Thyroid gland (tissue), 4 donors: ENCODE measurements at regions not wholly inside any gene's neighbourhood (a gene's known extent, or its start where the extent isn't known, plus 50 kb on each side); places are given as distances from the start of the nearest gene placed in this dataset.
"Not testable (repeated sequence)": the region's sequence is repeated elsewhere in the genome, so short reads cannot be mapped to it uniquely, and the experiment has no call there.

Source experiments
- DNase-seq, 2 donors: peaks; one replicate each; pipeline ENCODE4 v3.0.0-alpha.2; 2019
- H3K27ac ChIP-seq, 3 donors: fragments of 200-600 bp; sonication (generic); 1 replicate in 2 of 3; 2 replicates in 1 of 3; pipeline ENCODE4 v1.5.1; 2016 to 2019; ENCODE audit warnings: mild to moderate bottlenecking in 1 of 3, moderate library complexity in 1 of 3
- H3K27me3 ChIP-seq: fragments of 200-600 bp; sonication (generic); one replicate; pipeline ENCODE4 v1.5.1; 2019
- H3K36me3 ChIP-seq, 2 donors: fragments of 200-600 bp; sonication (generic); one replicate each; pipeline ENCODE4 v1.5.1; 2016 to 2019
- H3K4me1 ChIP-seq, 2 donors: fragments of 200-600 bp; sonication (generic); one replicate each; pipeline ENCODE4 v1.5.1; 2017 to 2019
- H3K4me3 ChIP-seq, 3 donors: fragments of 200-600 bp; sonication (generic); replicated peaks in 1 of 3; 1 replicate in 2 of 3; 2 replicates in 1 of 3; pipeline ENCODE4 v1.5.1; 2016; ENCODE audit warnings: mild to moderate bottlenecking in 1 of 3
- H3K9me3 ChIP-seq: fragments of 200-600 bp; sonication (generic); one replicate; pipeline ENCODE4 v1.5.1; 2017
- POLR2A ChIP-seq, 2 donors: fragments of 450-650 bp; IDR thresholded peaks; one replicate each; pipeline ENCODE4 v1.6.1; 2017; ENCODE audit warnings: antibody characterized with exemption in 2 of 2, mild to moderate bottlenecking in 2 of 2, moderate library complexity in 1 of 2
- WGBS, 2 donors: methylation state at CpG; one replicate each; pipeline ENCODE4 v1.1.5; 2017; 5-methylcytosine and 5-hydroxymethylcytosine counted together
- intact Hi-C: fragments of 100-400 bp; cut with DNase I; formaldehyde crosslinking; loops from one replicate; pipeline ENCODE4 v1.15.1; 2023
- TF ChIP-seq, protein P1 (sequence below), 6 experiments: fragments of 200-600 bp in 3 of 6; fragments of 450-650 bp in 3 of 6; sonication (generic) in 3 of 6; IDR thresholded peaks; one replicate each; pipeline ENCODE4 v1.5.1; 2016 to 2019; ENCODE audit warnings: antibody characterized with exemption in 6 of 6, mild to moderate bottlenecking in 2 of 6, inconsistent platforms in 1 of 6, moderate library complexity in 1 of 6

DNA sequence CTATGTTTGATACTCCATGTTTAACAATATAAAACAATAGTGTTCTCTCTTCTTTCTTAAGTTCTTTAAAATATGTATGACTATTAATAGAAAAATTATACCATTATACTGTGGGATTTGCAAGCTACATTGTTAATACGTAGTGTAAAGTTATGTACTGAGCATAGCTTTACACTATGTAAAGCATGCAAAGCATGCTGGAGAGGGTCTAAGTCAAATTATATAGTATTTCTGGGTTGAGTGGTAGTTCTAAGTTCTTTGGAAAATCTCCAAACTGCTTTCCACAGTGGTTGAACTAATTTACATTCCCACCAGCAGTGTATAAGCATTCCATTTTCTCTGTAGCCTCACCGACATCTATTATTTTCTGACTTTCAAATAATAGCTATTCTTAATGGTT, 253.0 kb downstream of the RAP2B start:
- 89 to 90% methylated on average over 2 of the region's 2 CpGs for WGBS, 2 donors

DNA sequence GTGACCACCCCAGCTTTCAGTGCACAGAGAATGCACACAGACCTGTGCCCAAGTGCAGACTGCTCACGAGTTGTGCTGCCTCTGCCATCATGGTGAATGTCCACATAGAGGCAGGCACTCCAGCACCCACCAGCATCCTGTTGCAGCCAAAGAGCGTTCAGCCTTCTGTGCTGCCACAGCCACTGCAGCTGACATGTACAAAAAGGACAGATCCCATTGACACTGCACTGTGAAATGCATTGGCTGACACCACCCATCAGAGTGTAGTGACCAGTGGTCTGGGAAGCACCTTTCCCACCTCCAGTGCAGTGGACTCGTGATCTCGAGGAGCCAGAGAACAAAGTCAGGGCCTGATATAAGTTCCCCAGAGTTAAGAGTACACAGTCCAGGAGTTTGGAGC, 260.3 kb downstream of the RAP2B start:
- Histone ChIP-seq H3K9me3 (no peaks in the 10 kb centered on the region), H3K36me3 (no peaks in the 10 kb centered on the region), H3K27me3 (no peaks in the 10 kb centered on the region), H3K27ac (no peak overlapping the region), H3K4me3 (no peak overlapping the region), H3K4me1 (no peaks in the 10 kb centered on the region)
- TF ChIP-seq, protein P1, sequence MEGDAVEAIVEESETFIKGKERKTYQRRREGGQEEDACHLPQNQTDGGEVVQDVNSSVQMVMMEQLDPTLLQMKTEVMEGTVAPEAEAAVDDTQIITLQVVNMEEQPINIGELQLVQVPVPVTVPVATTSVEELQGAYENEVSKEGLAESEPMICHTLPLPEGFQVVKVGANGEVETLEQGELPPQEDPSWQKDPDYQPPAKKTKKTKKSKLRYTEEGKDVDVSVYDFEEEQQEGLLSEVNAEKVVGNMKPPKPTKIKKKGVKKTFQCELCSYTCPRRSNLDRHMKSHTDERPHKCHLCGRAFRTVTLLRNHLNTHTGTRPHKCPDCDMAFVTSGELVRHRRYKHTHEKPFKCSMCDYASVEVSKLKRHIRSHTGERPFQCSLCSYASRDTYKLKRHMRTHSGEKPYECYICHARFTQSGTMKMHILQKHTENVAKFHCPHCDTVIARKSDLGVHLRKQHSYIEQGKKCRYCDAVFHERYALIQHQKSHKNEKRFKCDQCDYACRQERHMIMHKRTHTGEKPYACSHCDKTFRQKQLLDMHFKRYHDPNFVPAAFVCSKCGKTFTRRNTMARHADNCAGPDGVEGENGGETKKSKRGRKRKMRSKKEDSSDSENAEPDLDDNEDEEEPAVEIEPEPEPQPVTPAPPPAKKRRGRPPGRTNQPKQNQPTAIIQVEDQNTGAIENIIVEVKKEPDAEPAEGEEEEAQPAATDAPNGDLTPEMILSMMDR (IDR thresholded peaks at IDR 0.05): no peak
- TF ChIP-seq POLR2A (IDR thresholded peaks at IDR 0.05): no peak
- no peak for DNase-seq
- WGBS, 2 donors: 91 to 97% methylated on average over 4 of the region's 4 CpGs
- intact Hi-C loops: no loop called here

More for the DNA sequence above, 253.0 kb downstream of the RAP2B start:
- H3K9me3 ChIP-seq: no peaks in the 10 kb centered on the region
- no peaks in the 10 kb centered on the region for H3K4me1 ChIP-seq
- no peak for TF ChIP-seq POLR2A (IDR thresholded peaks at IDR 0.05)
- TF ChIP-seq, protein P1 (IDR thresholded peaks at IDR 0.05): no peak
- no peaks in the 10 kb centered on the region for H3K36me3 ChIP-seq
- intact Hi-C loops: no loop called here
- no peaks in the 10 kb centered on the region for H3K27me3 ChIP-seq
- no peak overlapping the region for H3K27ac ChIP-seq
- DNase-seq: no peak
- H3K4me3 ChIP-seq: no peak overlapping the region

DNA sequence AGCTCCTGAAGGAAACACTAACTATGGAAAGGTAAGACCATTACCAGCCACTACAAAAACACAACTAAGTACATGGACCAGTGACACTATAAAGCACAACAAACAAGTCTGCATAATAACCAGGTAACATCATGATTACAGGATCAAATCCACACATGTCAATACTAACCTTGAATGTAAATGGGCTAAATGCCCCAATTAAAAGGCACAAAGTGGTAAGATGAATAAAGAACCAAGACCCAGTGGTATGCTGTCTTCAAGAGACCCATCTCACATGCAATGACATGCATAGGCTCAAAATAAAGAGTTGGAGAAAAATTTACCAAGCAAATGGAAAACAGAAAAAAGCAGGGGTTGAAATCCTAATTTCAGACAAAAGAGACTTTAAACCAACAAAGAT, 261.8 kb downstream of the RAP2B start:
- H3K9me3 ChIP-seq, intact Hi-C loops, H3K4me3 ChIP-seq, H3K4me1 ChIP-seq, H3K27me3 ChIP-seq, H3K27ac ChIP-seq, H3K36me3 ChIP-seq, DNase-seq: not testable (repeated sequence)

DNA sequence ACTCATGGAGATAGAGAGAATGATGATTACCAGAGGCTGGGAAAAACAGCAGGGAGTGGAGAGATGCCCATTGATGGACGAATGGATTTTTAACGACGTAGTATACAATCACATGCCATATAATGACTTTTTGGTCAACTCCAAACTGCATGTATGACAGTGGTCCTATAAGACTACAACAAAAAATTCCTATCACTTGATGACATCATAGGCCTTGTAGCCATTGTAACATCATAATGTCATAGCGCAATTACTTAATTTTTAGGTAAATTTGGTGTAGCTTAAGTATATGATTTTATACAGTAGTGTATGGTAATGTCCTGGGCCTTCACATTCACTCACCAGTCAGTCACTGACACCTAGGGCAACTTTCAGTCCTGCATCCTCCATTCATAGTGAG, 264.3 kb downstream of the RAP2B start:
- DNase-seq: no peak
- Histone ChIP-seq H3K4me1 (no peaks in the 10 kb centered on the region), H3K36me3 (no peaks in the 10 kb centered on the region), H3K27ac (no peak overlapping the region), H3K4me3 (no peak overlapping the region), H3K9me3 (no peaks in the 10 kb centered on the region), H3K27me3 (no peaks in the 10 kb centered on the region)
- intact Hi-C loops: no loop called here
- WGBS, 2 donors: 77 to 81% methylated on average over 4 of the region's 4 CpGs
- no peak for TF ChIP-seq POLR2A (IDR thresholded peaks at IDR 0.05)
- TF ChIP-seq, protein P1 (IDR thresholded peaks at IDR 0.05): no peak

DNA sequence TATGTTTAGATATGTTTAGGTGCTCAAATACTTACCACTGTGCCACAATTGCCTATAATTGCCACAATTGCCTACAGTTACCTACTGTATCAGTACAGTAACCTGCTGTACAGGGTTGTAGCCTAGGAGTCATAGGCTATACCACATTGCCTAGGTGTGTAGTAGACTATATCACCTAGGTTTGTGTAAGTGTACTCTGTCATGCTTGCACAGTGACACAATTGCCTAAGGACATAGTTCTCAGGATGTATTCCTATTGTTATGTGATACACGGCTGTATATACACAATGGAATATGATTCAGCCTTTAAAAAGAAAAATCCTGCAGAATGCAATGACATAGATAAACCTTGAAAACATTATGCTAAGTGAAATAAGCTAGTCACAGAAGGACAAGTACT, 264.8 kb downstream of the RAP2B start:
- intact Hi-C loops: no loop called here
- Histone ChIP-seq H3K4me1 (no peaks in the 10 kb centered on the region), H3K4me3 (no peak overlapping the region), H3K9me3 (no peaks in the 10 kb centered on the region), H3K27me3 (no peaks in the 10 kb centered on the region), H3K36me3 (no peaks in the 10 kb centered on the region), H3K27ac (no peak overlapping the region)
- WGBS, 2 donors: 91 to 97% methylated on average over 1 of the region's 1 CpG
- no peak for DNase-seq
- TF ChIP-seq, protein P1 (IDR thresholded peaks at IDR 0.05): no peak

DNA sequence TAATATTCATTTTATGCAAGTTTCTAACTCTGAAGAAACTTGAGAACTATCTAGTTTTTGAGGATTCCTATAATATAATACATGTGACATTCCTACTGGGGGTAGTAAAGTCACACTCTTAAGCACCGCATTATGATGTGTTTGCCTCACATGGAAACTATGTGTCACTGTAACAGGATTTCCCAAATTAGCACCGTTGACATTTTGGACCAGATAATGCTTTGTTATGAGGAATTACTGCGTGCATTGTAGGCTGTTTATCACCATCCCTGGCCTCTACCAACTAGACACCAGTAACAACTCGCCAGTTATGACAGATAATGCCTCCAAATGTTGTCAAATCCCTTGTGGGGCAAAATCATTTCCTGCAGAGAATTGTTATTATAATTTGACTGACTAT, 267.8 kb downstream of the RAP2B start:
- Histone ChIP-seq H3K27me3 (no peaks in the 10 kb centered on the region), H3K4me3 (no peak overlapping the region), H3K36me3 (no peaks in the 10 kb centered on the region), H3K9me3 (no peaks in the 10 kb centered on the region), H3K27ac (no peak overlapping the region), H3K4me1 (no peaks in the 10 kb centered on the region)
- intact Hi-C loops: no loop called here
- WGBS, 2 donors: 66 to 67% methylated on average over 4 of the region's 4 CpGs
- TF ChIP-seq POLR2A (IDR thresholded peaks at IDR 0.05): no peak
- TF ChIP-seq, protein P1 (IDR thresholded peaks at IDR 0.05): no peak
- no peak for DNase-seq
